HepG2 (cell line): ENCODE measurements at regions not wholly inside any gene's neighbourhood (a gene's known extent, or its start where the extent isn't known, plus 50 kb on each side); places are given as distances from the start of the nearest gene placed in this dataset.

Experiments
- ATAC-seq: fragments of 200-7000 bp; cut with Tn5 transposase; 3 replicates; pipeline ENCODE4 v1.9.1; 2020; ENCODE audit warnings: mild to moderate bottlenecking, moderate library complexity
- BruUV-seq: library from RNA; stranded (reverse); fragments of 400-500 nt; replicated peaks from 2 replicates; lab custom pipeline; 2021; lab: Mats Ljungman, UMichigan
- CTCF ChIA-PET: fragments of 300-600 bp; formaldehyde crosslinking; extraction: SDS; loops from one replicate; lab custom pipeline; 2021; ENCODE audit warnings: low total read pairs, inconsistent platforms, low intra/inter-chr PET ratio; lab: Yijun Ruan, JAX
- POLR2A ChIA-PET: fragments of 350-600 bp; sonication (Branson Sonifier 250); formaldehyde crosslinking; loops from one replicate; lab custom pipeline; 2020; ENCODE audit warnings: antibody characterized with exemption, inconsistent platforms; lab: Yijun Ruan, JAX
- DNase-seq: peaks from one replicate; pipeline ENCODE4 v3.0.0-alpha.2; 2015; ENCODE audit warnings: low spot score
- FAIRE-seq: peaks from 3 replicates; lab custom pipeline; 2011; peaks lifted over from hg19 to GRCh38; lab: Jason Lieb, UNC
- H2AFZ ChIP-seq: one replicate; pipeline ENCODE4 v1.6.1; 2011; ENCODE audit warnings: low read length, inconsistent platforms
- H3K27ac ChIP-seq: fragments of 300-600 bp; 3 replicates; pipeline ENCODE4 v1.8.0; 2011; ENCODE audit warnings: mixed run types, mild to moderate bottlenecking, mixed read lengths, low read length, inconsistent platforms; ENCODE audit not compliant: insufficient read depth; ENCODE audit errors: extremely low read length
- H3K27me3 ChIP-seq, 2 experiments: fragments of 200-600 bp in 1 of 2; 2 replicates in 1 of 2; 3 replicates in 1 of 2; pipeline versions ENCODE4 v1.6.0 to v1.8.0; 2011; ENCODE audit warnings: low read length in 2 of 2, mild to moderate bottlenecking in 2 of 2, moderate library complexity in 2 of 2, inconsistent platforms in 1 of 2; ENCODE audit not compliant: insufficient read depth in 2 of 2, control insufficient read depth in 1 of 2
- H3K36me3 ChIP-seq, 2 experiments: fragments of 200-600 bp in 1 of 2; replicated peaks in 1 of 2; 2 replicates in 1 of 2; 3 replicates in 1 of 2; pipeline versions ENCODE4 v1.5.1 to v1.8.0; 2011; ENCODE audit warnings: low read length in 2 of 2, inconsistent platforms in 1 of 2; ENCODE audit not compliant: insufficient read depth in 2 of 2, control insufficient read depth in 1 of 2
- H3K4me1 ChIP-seq: 2 replicates; pipeline ENCODE4 v1.5.1; 2012; ENCODE audit warnings: low read length, inconsistent platforms; ENCODE audit not compliant: insufficient read depth
- H3K4me2 ChIP-seq: 2 replicates; pipeline ENCODE4 v1.6.0; 2011; ENCODE audit warnings: low read depth, low read length, inconsistent platforms
- H3K4me3 ChIP-seq, 3 experiments: fragments of 200-600 bp in 1 of 3; sonication (generic), shearing (Covaris generic) in 1 of 3; replicated peaks in 1 of 3; 2 replicates each; pipeline ENCODE4 v1.5.1; 2011 to 2016; ENCODE audit warnings: low read length in 3 of 3, inconsistent platforms in 2 of 3, low read depth in 2 of 3, mild to moderate bottlenecking in 2 of 3, control low read depth in 1 of 3, mixed read lengths in 1 of 3; ENCODE audit not compliant: insufficient read depth in 1 of 3
- H3K79me2 ChIP-seq: one replicate; pipeline ENCODE4 v1.6.1; 2011; ENCODE audit warnings: low read length, inconsistent platforms; ENCODE audit not compliant: insufficient read depth
- H3K9ac ChIP-seq: 2 replicates; pipeline ENCODE4 v1.6.0; 2011; ENCODE audit warnings: mild to moderate bottlenecking, low read depth, low read length, inconsistent platforms; ENCODE audit not compliant: insufficient read depth
- H3K9me3 ChIP-seq: 2 replicates; pipeline ENCODE4 v1.5.1; 2012; ENCODE audit warnings: mild to moderate bottlenecking, low read length
- H4K20me1 ChIP-seq: 2 replicates; pipeline ENCODE4 v1.6.0; 2011; ENCODE audit warnings: inconsistent platforms, mild to moderate bottlenecking, low read length, moderate library complexity; ENCODE audit not compliant: insufficient read depth
- CCDC6 ChIP-seq: sonication (generic); formaldehyde crosslinking; IDR thresholded peaks from 2 replicates; pipeline ENCODE4 v1.8.1; 2022; ENCODE audit warnings: mild to moderate bottlenecking, missing genetic modification reagents, moderate library complexity
- MAFF ChIP-seq: IDR thresholded peaks from 2 replicates; pipeline ENCODE4 v1.6.1; 2011; ENCODE audit warnings: low read depth, low read length, improper control_type of control experiment
- MAFK ChIP-seq, 2 experiments: IDR thresholded peaks in 1 of 2; conservative IDR thresholded peaks in 1 of 2; 2 replicates each; pipeline ENCODE4 v1.6.1; 2011; ENCODE audit warnings: improper control_type of control experiment in 2 of 2, low read length in 2 of 2
- ZNF160 ChIP-seq: sonication (generic); formaldehyde crosslinking; IDR thresholded peaks from 2 replicates; pipeline ENCODE4 v1.8.0; 2022; ENCODE audit warnings: mild to moderate bottlenecking, inconsistent platforms, missing genetic modification reagents
- ZNF274 ChIP-seq: sonication (generic); formaldehyde crosslinking; IDR thresholded peaks from 2 replicates; pipeline ENCODE4 v1.5.1; 2020; ENCODE audit warnings: mild to moderate bottlenecking, missing genetic modification reagents
- ZNF501 ChIP-seq: sonication (generic); formaldehyde crosslinking; IDR thresholded peaks from 2 replicates; pipeline ENCODE4 v1.5.1; 2020; ENCODE audit warnings: mild to moderate bottlenecking, moderate library complexity, missing genetic modification reagents
- ZNF672 ChIP-seq: sonication (generic); formaldehyde crosslinking; IDR thresholded peaks from 2 replicates; pipeline ENCODE4 v1.8.1; 2022; ENCODE audit warnings: missing genetic modification reagents
- ZNF691 ChIP-seq: sonication (generic); formaldehyde crosslinking; IDR thresholded peaks from 2 replicates; pipeline ENCODE4 v1.4.0; 2020; ENCODE audit warnings: missing genetic modification reagents, low read depth, mild to moderate bottlenecking, borderline replicate concordance
- WGBS: methylation state at CpG from one replicate; pipeline ENCODE4 v1.1.6; 2017; ENCODE audit warnings: low lambda C conversion rate; 5-methylcytosine and 5-hydroxymethylcytosine counted together
- in situ Hi-C: cut with HindIII; loops from 2 replicates; pipeline ENCODE4 v1.10.0; 2017; ENCODE audit warnings: low pct_unique_long_range_greater_than_20kb; ENCODE audit not compliant: extremely low pct_ligation_motif_present
- intact Hi-C: fragments of 100-400 bp; cut with micrococcal nuclease; formaldehyde crosslinking; loops from one replicate; pipeline ENCODE4 v1.10.0; 2022; ENCODE audit not compliant: unreplicated experiment

GRCh38 chr6:26243752-26244151 is 121.2 kb upstream of the BTN3A2 start (continued):
- TF ChIP-seq ZNF274 (CRISPR knock-in tag) (no peak), ZNF160 (CRISPR knock-in tag) (no peak)

GRCh38 chr6:26246058-26246457 is 118.9 kb upstream of the BTN3A2 start:
- in situ Hi-C loops, result no loop called here
- peaks cover 0 to 24% of the 10 kb centered on the region in 2 experiments; a peak in 2 of 5 replicates for H3K27me3 ChIP-seq
- H2AFZ ChIP-seq, result no peak overlapping the region
- H3K9me3 ChIP-seq, result no peaks in the 10 kb centered on the region
- DNase-seq, result no peak
- no peak overlapping the region for H3K4me3 ChIP-seq
- ChIA-PET POLR2A (no interaction called here), CTCF (no interaction called here)
- peaks cover 19% of the 10 kb centered on the region for H3K4me1 ChIP-seq
- no peak overlapping the region for H3K4me2 ChIP-seq
- H4K20me1 ChIP-seq, result no peaks in the 10 kb centered on the region
- H3K36me3 ChIP-seq, result no peaks in the 10 kb centered on the region
- 55% methylated on average over 7 of the region's 7 CpGs for WGBS
- TF ChIP-seq MAFF, result peak; percentile 88
- no peak for TF ChIP-seq ZNF501
- no peak for TF ChIP-seq ZNF691 (CRISPR knock-in tag)
- no peak for TF ChIP-seq ZNF672
- no peak for TF ChIP-seq CCDC6
- TF ChIP-seq MAFK (conservative IDR thresholded peaks at IDR 0.05 in 1 of 2, IDR thresholded peaks at IDR 0.05 in 1 of 2; ENCODE audit: low read length in 2 of 2), result peak; percentile 81 to 91
- TF ChIP-seq, all 625 proteins: peak for 2
- H3K9ac ChIP-seq, result no peak overlapping the region
- no peak for ATAC-seq
- BruUV-seq, result no TSS peak
- no peaks in the 10 kb centered on the region for H3K79me2 ChIP-seq
- FAIRE-seq, result no peak
- intact Hi-C loops, result no loop called here
- no peak overlapping the region for H3K27ac ChIP-seq
